HepG2 (cell line): ENCODE measurements at regions not wholly inside any gene's neighbourhood (a gene's known extent, or its start where the extent isn't known, plus 50 kb on each side); places are given as distances from the start of the nearest gene placed in this dataset.

Experiments
- ATAC-seq: fragments of 200-7000 bp; cut with Tn5 transposase; 3 replicates; pipeline ENCODE4 v1.9.1; 2020; ENCODE audit warnings: mild to moderate bottlenecking, moderate library complexity
- BruUV-seq: library from RNA; stranded (reverse); fragments of 400-500 nt; replicated peaks from 2 replicates; lab custom pipeline; 2021; lab: Mats Ljungman, UMichigan
- CTCF ChIA-PET: fragments of 300-600 bp; formaldehyde crosslinking; extraction: SDS; loops from one replicate; lab custom pipeline; 2021; ENCODE audit warnings: low total read pairs, inconsistent platforms, low intra/inter-chr PET ratio; lab: Yijun Ruan, JAX
- POLR2A ChIA-PET: fragments of 350-600 bp; sonication (Branson Sonifier 250); formaldehyde crosslinking; loops from one replicate; lab custom pipeline; 2020; ENCODE audit warnings: antibody characterized with exemption, inconsistent platforms; lab: Yijun Ruan, JAX
- DNase-seq: peaks from one replicate; pipeline ENCODE4 v3.0.0-alpha.2; 2015; ENCODE audit warnings: low spot score
- FAIRE-seq: peaks from 3 replicates; lab custom pipeline; 2011; peaks lifted over from hg19 to GRCh38; lab: Jason Lieb, UNC
- H2AFZ ChIP-seq: one replicate; pipeline ENCODE4 v1.6.1; 2011; ENCODE audit warnings: low read length, inconsistent platforms
- H3K27ac ChIP-seq: fragments of 300-600 bp; 3 replicates; pipeline ENCODE4 v1.8.0; 2011; ENCODE audit warnings: mixed run types, mild to moderate bottlenecking, mixed read lengths, low read length, inconsistent platforms; ENCODE audit not compliant: insufficient read depth; ENCODE audit errors: extremely low read length
- H3K27me3 ChIP-seq, 2 experiments: fragments of 200-600 bp in 1 of 2; 2 replicates in 1 of 2; 3 replicates in 1 of 2; pipeline versions ENCODE4 v1.6.0 to v1.8.0; 2011; ENCODE audit warnings: low read length in 2 of 2, mild to moderate bottlenecking in 2 of 2, moderate library complexity in 2 of 2, inconsistent platforms in 1 of 2; ENCODE audit not compliant: insufficient read depth in 2 of 2, control insufficient read depth in 1 of 2
- H3K36me3 ChIP-seq, 2 experiments: fragments of 200-600 bp in 1 of 2; replicated peaks in 1 of 2; 2 replicates in 1 of 2; 3 replicates in 1 of 2; pipeline versions ENCODE4 v1.5.1 to v1.8.0; 2011; ENCODE audit warnings: low read length in 2 of 2, inconsistent platforms in 1 of 2; ENCODE audit not compliant: insufficient read depth in 2 of 2, control insufficient read depth in 1 of 2
- H3K4me1 ChIP-seq: 2 replicates; pipeline ENCODE4 v1.5.1; 2012; ENCODE audit warnings: low read length, inconsistent platforms; ENCODE audit not compliant: insufficient read depth
- H3K4me2 ChIP-seq: 2 replicates; pipeline ENCODE4 v1.6.0; 2011; ENCODE audit warnings: low read depth, low read length, inconsistent platforms
- H3K4me3 ChIP-seq, 3 experiments: fragments of 200-600 bp in 1 of 3; sonication (generic), shearing (Covaris generic) in 1 of 3; replicated peaks in 1 of 3; 2 replicates each; pipeline ENCODE4 v1.5.1; 2011 to 2016; ENCODE audit warnings: low read length in 3 of 3, inconsistent platforms in 2 of 3, low read depth in 2 of 3, mild to moderate bottlenecking in 2 of 3, control low read depth in 1 of 3, mixed read lengths in 1 of 3; ENCODE audit not compliant: insufficient read depth in 1 of 3
- H3K79me2 ChIP-seq: one replicate; pipeline ENCODE4 v1.6.1; 2011; ENCODE audit warnings: low read length, inconsistent platforms; ENCODE audit not compliant: insufficient read depth
- H3K9ac ChIP-seq: 2 replicates; pipeline ENCODE4 v1.6.0; 2011; ENCODE audit warnings: mild to moderate bottlenecking, low read depth, low read length, inconsistent platforms; ENCODE audit not compliant: insufficient read depth
- H3K9me3 ChIP-seq: 2 replicates; pipeline ENCODE4 v1.5.1; 2012; ENCODE audit warnings: mild to moderate bottlenecking, low read length
- H4K20me1 ChIP-seq: 2 replicates; pipeline ENCODE4 v1.6.0; 2011; ENCODE audit warnings: inconsistent platforms, mild to moderate bottlenecking, low read length, moderate library complexity; ENCODE audit not compliant: insufficient read depth
- CEBPZ ChIP-seq: IDR thresholded peaks from 2 replicates; pipeline ENCODE4 v1.6.1; 2012; ENCODE audit warnings: low read length, improper control_type of control experiment
- FOSL1 ChIP-seq: sonication (generic); formaldehyde crosslinking; IDR thresholded peaks from 2 replicates; pipeline ENCODE4 v1.9.0; 2021; ENCODE audit warnings: missing genetic modification reagents, borderline replicate concordance
- GPBP1L1 ChIP-seq: sonication (generic); formaldehyde crosslinking; IDR thresholded peaks from 2 replicates; pipeline ENCODE4 v1.5.0; 2020; ENCODE audit warnings: mild to moderate bottlenecking, missing genetic modification reagents
- HNRNPLL ChIP-seq: fragments of 200-400 bp; formaldehyde crosslinking; IDR thresholded peaks from 2 replicates; pipeline ENCODE4 v1.6.1; 2017; ENCODE audit warnings: mild to moderate bottlenecking, low read depth, low read length; ENCODE audit not compliant: poor library complexity, severe bottlenecking
- JUND ChIP-seq: sonication (generic); formaldehyde crosslinking; IDR thresholded peaks from 2 replicates; pipeline ENCODE4 v1.8.0; 2022; ENCODE audit warnings: mild to moderate bottlenecking, missing genetic modification reagents
- MTA3 ChIP-seq: sonication (generic); formaldehyde crosslinking; IDR thresholded peaks from 2 replicates; pipeline ENCODE4 v1.4.0; 2020; ENCODE audit warnings: missing genetic modification reagents
- POLR2AphosphoS2 ChIP-seq: IDR thresholded peaks from 2 replicates; pipeline ENCODE4 v1.6.1; 2011; ENCODE audit warnings: low read depth, low read length, improper control_type of control experiment
- RELA ChIP-seq: sonication (generic); formaldehyde crosslinking; IDR thresholded peaks from 2 replicates; pipeline ENCODE4 v1.4.0; 2020; ENCODE audit warnings: missing genetic modification reagents
- ZFP91 ChIP-seq: sonication (generic); formaldehyde crosslinking; IDR thresholded peaks from 2 replicates; pipeline ENCODE4 v1.9.0; 2022; ENCODE audit warnings: missing genetic modification reagents, mild to moderate bottlenecking, borderline replicate concordance
- ZNF30 ChIP-seq: sonication (generic); formaldehyde crosslinking; IDR thresholded peaks from 2 replicates; pipeline ENCODE4 v1.5.0; 2020; ENCODE audit warnings: mild to moderate bottlenecking, missing genetic modification reagents
- ZNF34 ChIP-seq: sonication (generic); formaldehyde crosslinking; IDR thresholded peaks from 2 replicates; pipeline ENCODE4 v1.4.0; 2020; ENCODE audit warnings: mild to moderate bottlenecking, missing genetic modification reagents, borderline replicate concordance
- ZNF607 ChIP-seq: sonication (generic); formaldehyde crosslinking; IDR thresholded peaks from 2 replicates; pipeline ENCODE4 v1.5.1; 2020; ENCODE audit warnings: missing genetic modification reagents, mild to moderate bottlenecking, borderline replicate concordance
- ZNF781 ChIP-seq: sonication (generic); formaldehyde crosslinking; IDR thresholded peaks from 2 replicates; pipeline ENCODE4 v1.5.1; 2020; ENCODE audit warnings: borderline replicate concordance, mild to moderate bottlenecking, missing genetic modification reagents; ENCODE audit errors: not compliant biosample characterization
- WGBS: methylation state at CpG from one replicate; pipeline ENCODE4 v1.1.6; 2017; ENCODE audit warnings: low lambda C conversion rate; 5-methylcytosine and 5-hydroxymethylcytosine counted together
- in situ Hi-C: cut with HindIII; loops from 2 replicates; pipeline ENCODE4 v1.10.0; 2017; ENCODE audit warnings: low pct_unique_long_range_greater_than_20kb; ENCODE audit not compliant: extremely low pct_ligation_motif_present
- intact Hi-C: fragments of 100-400 bp; cut with micrococcal nuclease; formaldehyde crosslinking; loops from one replicate; pipeline ENCODE4 v1.10.0; 2022; ENCODE audit not compliant: unreplicated experiment

DNA sequence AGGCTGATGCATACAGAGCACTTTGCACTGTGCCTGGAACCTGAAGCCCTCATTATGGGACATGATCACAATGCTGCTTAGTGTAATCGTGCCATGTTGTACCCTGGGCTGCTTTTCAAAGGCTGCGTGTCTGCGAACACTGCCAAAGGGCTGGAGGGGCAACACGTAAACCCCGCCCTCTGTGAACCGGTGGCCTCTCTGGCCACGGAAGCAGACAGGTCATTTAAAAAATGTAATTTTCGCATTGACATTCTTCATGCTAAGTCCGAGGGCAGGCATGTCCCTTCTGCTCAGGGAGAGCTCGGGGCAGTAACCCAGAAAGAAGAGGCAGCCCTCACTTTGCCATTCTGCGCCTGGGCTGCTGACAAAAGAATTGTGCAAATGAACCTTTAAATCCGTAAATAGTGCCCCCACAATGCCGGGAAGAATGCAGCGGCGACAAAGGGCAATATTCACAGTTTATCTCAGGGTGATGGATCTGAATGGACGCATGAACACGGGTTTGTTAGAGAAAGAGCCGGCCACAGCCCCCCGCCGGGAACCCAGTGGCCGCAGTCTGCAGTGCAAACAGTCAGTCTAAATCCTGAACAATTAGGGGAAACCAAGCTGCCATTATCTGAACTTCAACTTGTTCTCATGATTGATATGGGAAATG is 226.1 kb downstream of the MYCN start:
- FAIRE-seq: no peak
- Histone ChIP-seq H3K27me3 (peaks cover 0 to 20% of the 10 kb centered on the region in 2 experiments; a peak in 2 of 5 replicates), H3K4me3 (no peak overlapping the region), H3K79me2 (no peaks in the 10 kb centered on the region), H3K4me1 (no peaks in the 10 kb centered on the region), H3K27ac (no peak overlapping the region), H3K36me3 (no peaks in the 10 kb centered on the region), H3K9ac (no peak overlapping the region), H2AFZ (no peak overlapping the region), H4K20me1 (no peaks in the 10 kb centered on the region), H3K4me2 (no peak overlapping the region), H3K9me3 (no peaks in the 10 kb centered on the region)
- CTCF ChIA-PET: no interaction called here
- intact Hi-C loops (no loop called here), in situ Hi-C loops (no loop called here)
- peak; percentile 61 for ATAC-seq
- no TSS peak for BruUV-seq
- no peak for TF ChIP-seq ZFP91 (CRISPR knock-in tag)
- TF ChIP-seq HNRNPLL: no peak
- no peak for TF ChIP-seq POLR2AphosphoS2
- no peak for TF ChIP-seq CEBPZ
- TF ChIP-seq FOSL1 (CRISPR knock-in tag): no peak
- TF ChIP-seq ZNF30 (CRISPR knock-in tag): no peak
- TF ChIP-seq MTA3 (CRISPR knock-in tag): no peak
- no peak for TF ChIP-seq ZNF781 (CRISPR knock-in tag)
- TF ChIP-seq GPBP1L1 (CRISPR knock-in tag): no peak
- no peak for TF ChIP-seq ZNF607
- TF ChIP-seq JUND (CRISPR knock-in tag): no peak
- TF ChIP-seq RELA (CRISPR knock-in tag): no peak
- TF ChIP-seq ZNF34 (CRISPR knock-in tag): no peak
- no peak for DNase-seq
- POLR2A ChIA-PET: no interaction called here
- 39% methylated on average over 21 of the region's 21 CpGs for WGBS
